ENCODE measurements at regions not wholly inside any gene's neighbourhood (a gene's known extent, or its start where the extent isn't known, plus 50 kb on each side); places are given as distances from the start of the nearest gene placed in this dataset.
A peak's percentile ranks its signal among the peaks of the same experiment; 100 is the strongest.

GRCh38 chr5:35324201-35324600 lies 93.9 kb upstream of the PRLR start:
- DNase-seq (ENCODE audit: low spot score in 2 of 2) = no peak
- Histone ChIP-seq H3K4me3 (no peak overlapping the region), H3K36me3 (no peaks in the 10 kb centered on the region), H3K9me3 (no peaks in the 10 kb centered on the region), H3K27ac (no peak overlapping the region), H3K27me3 (no peaks in the 10 kb centered on the region), H3K4me1 (no peaks in the 10 kb centered on the region)
- no peak for TF ChIP-seq CTCF (IDR thresholded peaks at IDR 0.05)
- intact Hi-C loops (cut with DNase I) = no loop called here

- Histone ChIP-seq H3K4me1 (no peaks in the 10 kb centered on the region), H3K4me3 (no peak overlapping the region), H3K27me3 (no peaks in the 10 kb centered on the region), H3K27ac (no peak overlapping the region), H3K9me3 (no peaks in the 10 kb centered on the region), H3K36me3 (no peaks in the 10 kb centered on the region)
- no peak for TF ChIP-seq CTCF (IDR thresholded peaks at IDR 0.05)
- intact Hi-C loops (cut with DNase I) = no loop called here
- DNase-seq (ENCODE audit: low spot score in 2 of 2) = no peak
Observed at GRCh38 chr5:35320029-35320428, 89.7 kb upstream of the PRLR start.

- H3K4me3 ChIP-seq = no peak overlapping the region
- no peaks in the 10 kb centered on the region for H3K4me1 ChIP-seq
- DNase-seq (ENCODE audit: low spot score in 2 of 2) = peak; percentile 18 to 75
- no peaks in the 10 kb centered on the region for H3K9me3 ChIP-seq
- no peak overlapping the region for H3K27ac ChIP-seq
- H3K36me3 ChIP-seq = no peaks in the 10 kb centered on the region
- no peaks in the 10 kb centered on the region for H3K27me3 ChIP-seq
- TF ChIP-seq CTCF (IDR thresholded peaks at IDR 0.05) = no peak
- intact Hi-C loops (cut with DNase I) = no loop called here
Observed at GRCh38 chr5:35319333-35320002, 89.2 kb upstream of the PRLR start.

- no peak for TF ChIP-seq CTCF (IDR thresholded peaks at IDR 0.05)
- Histone ChIP-seq H3K27me3 (no peaks in the 10 kb centered on the region), H3K4me3 (no peak overlapping the region), H3K4me1 (no peaks in the 10 kb centered on the region), H3K27ac (no peak overlapping the region), H3K9me3 (no peaks in the 10 kb centered on the region), H3K36me3 (no peaks in the 10 kb centered on the region)
- no peak for DNase-seq (ENCODE audit: low spot score in 2 of 2)
- intact Hi-C loops (cut with DNase I) = no loop called here
Observed at GRCh38 chr5:35317586-35317985, 87.3 kb upstream of the PRLR start.

- Histone ChIP-seq H3K27ac (no peak overlapping the region), H3K9me3 (no peaks in the 10 kb centered on the region), H3K4me1 (no peaks in the 10 kb centered on the region), H3K36me3 (no peaks in the 10 kb centered on the region), H3K4me3 (no peak overlapping the region), H3K27me3 (no peaks in the 10 kb centered on the region)
- TF ChIP-seq CTCF (IDR thresholded peaks at IDR 0.05) = no peak
- DNase-seq (ENCODE audit: low spot score in 2 of 2) = no peak
- intact Hi-C loops (cut with DNase I) = no loop called here
Observed at GRCh38 chr5:35316611-35317274, 86.5 kb upstream of the PRLR start.
